ENCODE measurements at regions not wholly inside any gene's neighbourhood (a gene's known extent, or its start where the extent isn't known, plus 50 kb on each side); places are given as distances from the start of the nearest gene placed in this dataset.
"Not testable (repeated sequence)": the region's sequence is repeated elsewhere in the genome, so short reads cannot be mapped to it uniquely, and the experiment has no call there.

DNA sequence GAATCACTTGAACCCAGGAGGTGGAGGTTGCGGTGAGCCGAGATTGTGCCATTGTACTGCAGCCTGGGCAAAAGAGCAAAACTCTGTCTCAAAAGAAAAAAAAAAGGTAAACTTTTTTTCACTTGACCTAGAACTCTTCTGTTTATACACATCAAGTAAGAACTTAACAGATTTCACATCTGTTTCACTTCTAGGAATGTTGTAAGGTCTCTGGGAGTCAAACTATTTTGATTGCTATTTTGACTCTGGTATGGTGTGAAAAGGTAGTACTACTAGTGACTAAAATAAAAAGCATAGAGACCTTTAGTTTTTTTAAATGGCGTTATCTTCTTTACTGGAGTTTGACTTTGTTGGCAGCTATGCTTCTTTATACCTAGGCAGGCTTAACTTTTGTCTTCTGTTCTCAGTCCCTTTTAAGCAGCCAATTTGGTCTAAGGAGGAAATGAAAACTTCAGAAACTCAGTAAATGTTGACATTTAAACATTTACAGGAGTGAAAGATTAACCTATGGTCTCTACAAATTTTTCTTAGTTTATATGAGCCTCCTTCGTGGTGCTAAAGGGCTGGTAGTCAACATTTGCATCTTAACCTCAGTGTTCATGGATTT lies 84.7 kb downstream of the METTL2B start:
- DNase-seq (ENCODE audit: low read depth), result not testable (repeated sequence)

DNA sequence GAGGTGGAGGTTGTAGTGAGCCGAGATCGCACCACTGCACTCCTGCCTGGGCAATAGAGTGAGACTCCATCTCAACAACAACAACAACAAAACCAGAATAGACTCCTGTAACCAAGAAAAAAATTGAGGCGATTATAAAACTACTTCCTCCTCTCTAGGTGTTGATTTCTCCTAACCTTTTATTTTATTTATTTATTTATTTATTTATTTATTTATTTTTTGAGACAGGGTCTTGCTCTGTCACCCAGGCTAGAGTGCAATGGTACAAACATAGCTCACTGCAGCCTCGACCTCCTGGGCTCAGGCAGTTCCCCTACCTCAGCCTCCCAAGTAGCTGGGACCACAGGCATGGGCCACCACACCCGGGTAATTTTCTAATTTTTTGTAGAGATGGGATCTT lies 86.2 kb downstream of the METTL2B start:
- DNase-seq (ENCODE audit: low read depth), result not testable (repeated sequence)

GRCh38 chr7:128564123-128564700 lies 87.7 kb downstream of the METTL2B start:
- DNase-seq (ENCODE audit: low read depth), result not testable (repeated sequence)

DNA sequence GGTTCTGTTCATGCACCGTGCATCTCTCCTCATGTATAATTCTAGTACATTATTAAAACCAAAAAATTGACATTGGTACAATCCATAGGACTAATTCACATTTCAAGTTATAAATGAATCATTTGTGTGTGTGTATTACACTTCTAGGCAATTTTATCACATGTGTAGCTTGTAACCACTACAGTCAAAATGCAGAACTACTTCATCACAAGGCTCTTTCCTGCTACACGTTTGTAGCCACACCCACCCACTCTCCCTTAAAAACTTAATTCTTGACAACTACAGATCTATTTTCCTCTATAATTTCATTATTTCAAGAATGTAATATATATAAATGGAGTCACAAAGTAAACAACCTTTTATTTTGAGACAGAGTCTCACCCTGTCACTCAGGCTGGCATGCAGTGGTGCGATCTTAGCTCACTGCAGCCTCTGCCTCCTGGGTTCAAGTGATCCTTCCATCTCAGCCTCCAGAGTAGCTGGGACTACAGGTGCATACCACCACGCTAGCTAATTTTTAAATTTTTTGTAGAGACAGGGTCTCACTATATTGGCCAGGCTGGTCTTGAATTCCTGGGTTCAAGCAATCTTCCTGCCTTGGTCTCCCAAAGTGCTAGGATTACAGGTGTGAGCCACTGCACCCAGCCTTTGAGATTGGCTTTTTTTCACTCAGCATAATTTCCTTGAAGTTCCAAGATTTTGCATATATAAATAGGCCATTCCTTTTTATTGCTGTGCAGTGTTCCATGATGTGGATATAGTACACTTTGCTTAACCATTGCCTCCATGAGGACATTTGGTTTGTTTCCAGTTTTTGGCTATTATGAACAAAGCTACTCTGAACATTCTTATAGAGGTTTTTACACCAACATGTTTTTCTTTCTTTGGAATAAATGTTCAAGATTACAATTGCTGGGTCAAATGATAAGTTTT lies 88.7 kb downstream of the METTL2B start:
- not testable (repeated sequence) for DNase-seq (ENCODE audit: low read depth)

- not testable (repeated sequence) for DNase-seq (ENCODE audit: low read depth)
Observed at GRCh38 chr7:128575277-128575676, 96.8 kb upstream of the GARIN1A start.

DNA sequence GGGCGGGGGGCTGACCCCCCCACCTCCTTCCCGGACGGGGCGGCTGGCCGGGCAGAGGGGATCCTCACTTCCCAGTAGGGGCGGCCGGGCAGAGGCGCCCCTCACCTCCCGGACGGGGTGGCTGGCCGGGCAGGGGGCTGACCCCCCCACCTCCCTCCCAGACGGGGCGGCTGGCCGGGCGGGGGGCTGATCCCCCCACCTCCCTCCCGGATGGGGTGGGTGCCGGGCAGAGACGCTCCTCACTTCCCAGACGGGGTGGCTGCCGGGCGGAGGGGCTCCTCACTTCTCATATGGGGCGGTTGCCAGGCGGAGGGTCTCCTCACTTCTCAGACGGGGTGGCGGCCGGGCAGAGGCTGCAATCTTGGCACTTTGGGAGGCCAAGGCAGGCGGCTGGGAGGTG lies 95.1 kb upstream of the GARIN1A start:
- DNase-seq (ENCODE audit: low read depth), result not testable (repeated sequence)

GRCh38 chr7:128579843-128580242 lies 92.2 kb upstream of the GARIN1A start:
- not testable (repeated sequence) for DNase-seq (ENCODE audit: low read depth)

GRCh38 chr7:128581100-128581499 lies 91.0 kb upstream of the GARIN1A start:
- DNase-seq (ENCODE audit: low read depth), result peak; percentile 53

DNA sequence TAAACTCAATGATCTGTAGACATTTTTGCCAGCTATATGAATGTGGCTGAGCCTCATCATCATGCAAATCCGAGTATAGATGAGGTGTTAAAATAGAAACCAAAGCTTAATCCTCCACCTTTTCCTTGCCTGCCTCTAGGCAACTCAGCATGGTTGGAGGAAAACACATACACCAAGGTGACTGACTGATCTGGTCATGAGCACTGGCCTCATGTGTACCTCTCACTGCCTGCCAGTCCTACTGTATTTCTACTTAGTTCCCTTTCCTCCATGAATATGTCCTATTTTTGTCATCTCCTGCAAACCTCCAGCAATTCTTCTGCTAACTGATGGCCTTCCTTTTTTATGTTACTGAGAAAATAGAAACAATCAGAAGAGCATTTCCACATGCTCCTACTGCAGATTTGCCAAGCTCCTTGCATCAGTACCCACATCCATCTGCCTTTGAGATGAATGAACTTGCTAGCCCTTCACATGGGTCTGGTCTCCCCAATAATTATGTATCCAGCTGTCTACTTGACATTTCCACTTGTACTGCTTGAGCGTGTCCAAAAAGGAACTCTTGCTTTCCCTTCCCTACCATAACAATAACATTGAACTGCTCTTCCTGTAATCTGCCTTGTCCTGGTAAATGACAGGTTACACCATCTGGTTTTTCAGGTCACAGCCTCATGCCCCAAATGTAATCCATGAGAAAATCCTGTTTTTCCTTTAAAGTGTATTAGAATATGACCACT lies 90.1 kb upstream of the GARIN1A start:
- DNase-seq (ENCODE audit: low read depth), result not testable (repeated sequence)

DNA sequence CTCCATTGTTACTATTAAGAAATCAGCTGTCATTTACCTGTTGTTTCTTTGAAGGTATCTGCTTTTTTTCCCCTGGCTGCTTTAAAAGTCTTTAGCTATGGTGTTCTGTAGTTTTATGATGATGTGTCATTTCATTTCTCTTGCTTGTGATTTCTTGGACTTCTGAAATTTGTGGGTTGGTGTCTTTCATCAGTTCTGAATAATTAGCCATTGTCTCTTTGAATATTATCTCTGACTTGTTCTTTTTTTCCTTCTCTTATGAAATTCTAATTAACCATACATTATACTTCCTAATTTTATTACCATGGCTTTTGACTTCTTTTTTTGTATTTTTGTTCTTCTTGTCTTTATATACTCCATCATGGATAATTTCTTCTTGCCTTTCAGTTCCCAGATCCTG lies 85.4 kb upstream of the GARIN1A start:
- DNase-seq (ENCODE audit: low read depth), result not testable (repeated sequence)

DNA sequence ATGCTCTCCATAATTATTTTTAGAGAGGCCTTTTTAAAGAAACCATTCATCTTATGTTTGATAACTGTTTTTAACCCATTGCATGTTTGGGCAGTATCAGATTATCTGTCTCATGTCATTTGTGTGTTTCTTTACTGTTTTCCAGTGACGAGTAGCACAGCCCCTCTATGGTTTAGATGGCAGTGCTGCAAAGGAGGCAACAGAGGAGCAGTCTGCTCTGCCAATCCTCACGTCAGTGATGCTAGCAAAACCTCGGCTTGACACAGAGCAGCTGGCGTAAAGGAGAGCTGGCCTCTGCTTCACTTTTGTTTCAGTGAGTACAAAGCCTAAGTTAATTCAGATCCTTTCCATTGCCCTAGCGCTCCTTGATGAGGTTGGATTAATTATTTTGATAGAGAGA lies 80.4 kb upstream of the GARIN1A start:
- peak; percentile 43 for DNase-seq (ENCODE audit: low read depth)

DNA sequence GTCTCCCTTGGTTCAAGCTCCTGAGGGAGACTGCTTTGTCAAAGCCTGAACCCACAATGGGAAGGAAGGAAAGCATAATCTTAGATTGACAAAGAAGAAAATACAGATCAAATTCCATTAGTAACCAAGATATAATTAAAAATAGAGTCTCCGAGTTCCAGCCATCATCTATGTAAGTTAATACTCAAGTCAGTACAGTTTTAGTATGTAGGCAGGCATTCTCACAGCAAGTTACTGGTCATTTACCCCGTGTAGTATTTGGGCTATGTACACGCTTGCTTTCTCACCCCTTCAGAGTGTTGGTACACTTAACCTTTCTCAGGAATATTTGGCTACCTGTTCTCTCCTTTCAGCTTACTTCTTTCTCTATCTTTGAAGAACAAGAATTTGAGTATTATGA lies 79.9 kb upstream of the GARIN1A start:
- DNase-seq (ENCODE audit: low read depth), result not testable (repeated sequence)

GRCh38 chr7:128594061-128594460 lies 78.0 kb upstream of the GARIN1A start:
- not testable (repeated sequence) for DNase-seq (ENCODE audit: low read depth)

- DNase-seq (ENCODE audit: low read depth), result not testable (repeated sequence)
Observed at GRCh38 chr7:128596336-128597128, 75.6 kb upstream of the GARIN1A start.

DNA sequence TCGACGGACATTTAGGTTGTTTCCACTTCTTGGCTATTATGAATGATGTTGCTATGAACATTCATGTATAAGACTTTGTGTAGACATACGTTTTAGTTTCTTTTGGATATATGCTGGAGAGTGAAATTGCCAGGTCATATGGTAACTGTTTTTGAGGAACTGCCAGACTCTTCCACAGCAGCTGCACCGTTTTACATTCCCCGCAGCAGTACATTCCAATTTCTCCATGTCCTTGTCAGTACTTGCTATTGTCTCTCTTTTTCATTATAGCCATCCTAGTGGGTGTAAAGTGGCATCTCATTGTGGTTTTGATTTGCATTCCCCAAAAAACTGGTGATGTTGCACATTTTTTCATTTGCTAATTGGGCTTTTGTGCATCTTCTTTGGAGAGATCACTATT lies 73.1 kb upstream of the GARIN1A start:
- DNase-seq (ENCODE audit: low read depth), result peak; percentile 34

DNA sequence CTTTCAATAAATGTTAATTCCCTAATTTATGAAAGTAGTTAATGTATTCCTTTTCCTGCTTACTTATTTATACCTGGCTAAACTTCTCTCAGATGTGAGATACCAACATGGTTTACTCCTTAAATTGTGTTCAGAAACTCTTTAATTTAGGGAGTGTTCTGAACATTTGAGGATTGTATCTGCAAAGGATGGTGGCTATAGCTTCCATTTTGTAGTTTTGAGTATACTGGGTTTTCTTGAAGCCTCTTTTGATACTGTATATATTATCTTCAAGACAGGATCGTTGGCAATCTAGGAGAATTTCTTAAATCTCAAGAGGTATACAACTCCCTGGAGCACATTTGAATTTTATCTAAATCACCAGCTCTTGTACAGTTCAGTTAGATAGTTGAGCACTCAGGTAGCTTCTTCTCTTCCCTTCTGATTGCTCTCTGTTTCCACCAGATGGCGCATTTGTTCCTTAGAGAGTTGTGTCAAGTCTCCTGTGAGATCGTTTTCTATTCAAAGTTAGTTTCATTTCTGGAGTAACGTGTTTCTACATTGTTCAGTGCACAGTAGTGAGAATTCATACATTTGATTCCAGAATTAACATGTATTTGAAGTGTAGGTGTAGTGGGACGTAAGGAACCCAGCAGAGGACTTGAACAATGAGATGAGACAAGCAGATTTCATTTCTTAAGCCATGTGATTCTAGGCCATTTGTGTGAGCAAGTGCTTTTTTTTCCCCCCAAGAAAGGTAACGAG lies 63.2 kb upstream of the GARIN1A start:
- peak; percentile 78 for DNase-seq (ENCODE audit: low read depth)

- not testable (repeated sequence) for DNase-seq (ENCODE audit: low read depth)
Observed at GRCh38 chr7:128613366-128613765, 58.7 kb upstream of the GARIN1A start.

GRCh38 chr7:128614812-128615211 lies 57.3 kb upstream of the GARIN1A start:
- not testable (repeated sequence) for DNase-seq (ENCODE audit: low read depth)

DNA sequence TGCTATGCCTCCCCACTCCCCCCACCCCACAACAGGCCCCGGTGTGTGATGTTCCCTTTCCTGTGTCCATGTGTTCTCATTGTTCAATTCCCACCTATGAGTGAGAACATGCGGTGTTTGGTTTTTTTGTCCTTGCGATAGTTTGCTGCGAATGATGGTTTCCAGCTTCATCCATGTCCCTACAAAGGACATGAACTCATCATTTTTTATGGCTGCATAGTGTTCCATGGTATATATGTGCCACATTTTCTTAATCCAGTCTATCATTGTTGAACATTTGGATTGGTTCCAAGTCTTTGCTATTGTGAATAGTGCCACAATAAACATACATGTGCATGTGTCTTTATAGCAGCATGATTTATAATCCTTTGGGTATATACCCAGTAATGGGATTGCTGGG lies 55.3 kb upstream of the GARIN1A start:
- not testable (repeated sequence) for DNase-seq (ENCODE audit: low read depth)

All from myocyte (in vitro differentiated cells).